MM.1S (cell line): ENCODE measurements at regions not wholly inside any gene's neighbourhood (a gene's known extent, or its start where the extent isn't known, plus 50 kb on each side); places are given as distances from the start of the nearest gene placed in this dataset.

ENCODE experiments used
- DNase-seq: peaks from one replicate; pipeline ENCODE4 v3.0.0-alpha.2; 2015
- H2AFZ ChIP-seq: fragments of 300-600 bp; sonication (generic); 2 replicates; pipeline ENCODE4 v1.6.0; 2016; ENCODE audit warnings: antibody characterized with exemption, low read length
- H3F3A ChIP-seq: fragments of 300-600 bp; sonication (generic); 2 replicates; pipeline ENCODE4 v1.6.1; 2016; ENCODE audit warnings: mild to moderate bottlenecking, antibody characterized with exemption, low read length, moderate library complexity, mixed read lengths; ENCODE audit not compliant: insufficient read depth
- H3K27ac ChIP-seq: fragments of 300-600 bp; sonication (generic); 2 replicates; pipeline ENCODE4 v1.5.1; 2016; ENCODE audit warnings: mild to moderate bottlenecking, low read length
- H3K27me3 ChIP-seq: fragments of 300-600 bp; sonication (generic); replicated peaks from 2 replicates; pipeline ENCODE4 v1.6.0; 2016; ENCODE audit warnings: low read length; ENCODE audit not compliant: insufficient read depth
- H3K36me3 ChIP-seq: fragments of 300-600 bp; sonication (generic); replicated peaks from 2 replicates; pipeline ENCODE4 v1.6.1; 2016; ENCODE audit warnings: mild to moderate bottlenecking, low read length, mixed read lengths; ENCODE audit not compliant: insufficient read depth
- H3K4me1 ChIP-seq: fragments of 300-600 bp; sonication (generic); 2 replicates; pipeline ENCODE4 v1.6.1; 2016; ENCODE audit warnings: low read length, mixed read lengths
- H3K4me2 ChIP-seq: fragments of 300-600 bp; sonication (generic); 2 replicates; pipeline ENCODE4 v1.6.0; 2016; ENCODE audit warnings: low read depth, low read length
- H3K4me3 ChIP-seq: fragments of 300-600 bp; sonication (generic); 2 replicates; pipeline ENCODE4 v1.5.1; 2016; ENCODE audit warnings: low read length, mixed read lengths
- H3K79me2 ChIP-seq: fragments of 300-600 bp; sonication (generic); 2 replicates; pipeline ENCODE4 v1.6.1; 2016; ENCODE audit warnings: mixed run types, low read length, mixed read lengths
- H3K9ac ChIP-seq: fragments of 300-600 bp; sonication (generic); 2 replicates; pipeline ENCODE4 v1.6.1; 2016; ENCODE audit warnings: low read length, mixed read lengths
- H3K9me2 ChIP-seq: fragments of 300-600 bp; sonication (generic); replicated peaks from 2 replicates; pipeline ENCODE4 v1.6.1; 2016; ENCODE audit warnings: mild to moderate bottlenecking, low read length, mixed read lengths; ENCODE audit not compliant: insufficient read depth
- H3K9me3 ChIP-seq: fragments of 300-600 bp; sonication (generic); replicated peaks from 2 replicates; pipeline ENCODE4 v1.6.1; 2016; ENCODE audit warnings: mild to moderate bottlenecking, low read length, mixed read lengths; ENCODE audit not compliant: insufficient read depth
- H4K20me1 ChIP-seq: fragments of 300-600 bp; sonication (generic); 2 replicates; pipeline ENCODE4 v1.6.1; 2016; ENCODE audit warnings: mild to moderate bottlenecking, low read length, moderate library complexity, mixed read lengths; ENCODE audit not compliant: insufficient read depth
- EZH2 ChIP-seq: fragments of 300-600 bp; sonication (generic); optimal IDR thresholded peaks from 2 replicates; pipeline ENCODE3; 2017; ENCODE audit warnings: low read depth, mild to moderate bottlenecking, antibody characterized with exemption, low read length, mixed read lengths
- EZH2phosphoT487 ChIP-seq: fragments of 300-600 bp; sonication (generic); IDR thresholded peaks from 2 replicates; pipeline ENCODE4 v1.6.1; 2018; ENCODE audit warnings: antibody characterized with exemption, low read length
- TF ChIP-seq, protein P1 (sequence below): fragments of 300-600 bp; sonication (generic); IDR thresholded peaks from 2 replicates; pipeline ENCODE4 v1.5.1; 2016; ENCODE audit warnings: antibody characterized with exemption, low read length, mixed read lengths

DNA sequence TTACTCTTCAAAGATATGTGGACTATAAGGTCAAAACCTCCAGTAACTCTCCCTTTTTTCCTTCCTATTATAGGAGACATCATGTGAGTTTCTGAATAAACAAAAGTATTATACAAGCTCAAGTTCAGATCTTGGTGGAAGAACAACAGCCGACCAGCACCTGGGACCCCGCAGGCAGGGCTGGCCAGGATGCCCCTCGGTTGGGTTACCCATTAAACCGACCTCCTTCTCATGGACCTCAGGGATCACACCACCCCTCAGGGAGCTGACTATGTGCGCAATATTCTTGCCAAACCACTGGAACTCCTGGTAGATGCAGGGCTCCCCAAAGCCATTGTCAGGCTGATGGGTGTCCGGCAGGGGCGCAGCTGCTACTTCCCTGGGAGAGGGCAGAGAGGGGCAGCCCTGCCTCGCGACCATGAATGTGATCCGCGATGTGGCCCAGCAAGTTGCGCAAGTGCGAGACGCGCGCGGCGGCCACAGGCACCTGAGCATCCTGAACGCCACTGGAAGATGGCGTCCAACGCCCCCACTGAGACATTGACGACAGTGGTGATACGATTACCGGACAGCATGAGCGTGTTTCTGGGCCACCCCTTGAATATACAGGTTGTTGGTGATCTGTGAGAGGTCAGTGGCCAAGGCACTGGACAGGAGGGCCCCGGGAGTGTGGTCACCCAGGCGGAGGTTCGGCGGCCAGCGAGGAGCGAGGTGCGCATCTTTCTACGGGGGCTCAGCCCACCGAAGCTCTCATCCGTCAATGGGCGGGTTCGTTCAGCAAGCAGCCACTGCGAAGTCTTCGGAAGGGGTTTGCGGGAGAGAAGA lies 161.3 kb downstream of the IPMK start:
- no peak overlapping the region for H3K4me3 ChIP-seq
- H3K9ac ChIP-seq = no peak overlapping the region
- no peaks in the 10 kb centered on the region for H3F3A ChIP-seq
- TF ChIP-seq, protein P1, sequence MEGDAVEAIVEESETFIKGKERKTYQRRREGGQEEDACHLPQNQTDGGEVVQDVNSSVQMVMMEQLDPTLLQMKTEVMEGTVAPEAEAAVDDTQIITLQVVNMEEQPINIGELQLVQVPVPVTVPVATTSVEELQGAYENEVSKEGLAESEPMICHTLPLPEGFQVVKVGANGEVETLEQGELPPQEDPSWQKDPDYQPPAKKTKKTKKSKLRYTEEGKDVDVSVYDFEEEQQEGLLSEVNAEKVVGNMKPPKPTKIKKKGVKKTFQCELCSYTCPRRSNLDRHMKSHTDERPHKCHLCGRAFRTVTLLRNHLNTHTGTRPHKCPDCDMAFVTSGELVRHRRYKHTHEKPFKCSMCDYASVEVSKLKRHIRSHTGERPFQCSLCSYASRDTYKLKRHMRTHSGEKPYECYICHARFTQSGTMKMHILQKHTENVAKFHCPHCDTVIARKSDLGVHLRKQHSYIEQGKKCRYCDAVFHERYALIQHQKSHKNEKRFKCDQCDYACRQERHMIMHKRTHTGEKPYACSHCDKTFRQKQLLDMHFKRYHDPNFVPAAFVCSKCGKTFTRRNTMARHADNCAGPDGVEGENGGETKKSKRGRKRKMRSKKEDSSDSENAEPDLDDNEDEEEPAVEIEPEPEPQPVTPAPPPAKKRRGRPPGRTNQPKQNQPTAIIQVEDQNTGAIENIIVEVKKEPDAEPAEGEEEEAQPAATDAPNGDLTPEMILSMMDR = no peak
- TF ChIP-seq EZH2 (no peak), EZH2phosphoT487 (no peak)
- DNase-seq = no peak
- no peak overlapping the region for H3K4me2 ChIP-seq
- H3K36me3 ChIP-seq = no peaks in the 10 kb centered on the region
- H3K27me3 ChIP-seq = no peaks in the 10 kb centered on the region
- H3K79me2 ChIP-seq = no peaks in the 10 kb centered on the region
- no peaks in the 10 kb centered on the region for H3K9me3 ChIP-seq
- no peak overlapping the region for H3K27ac ChIP-seq
- H4K20me1 ChIP-seq = no peaks in the 10 kb centered on the region
- H3K9me2 ChIP-seq = no peaks in the 10 kb centered on the region
- no peak overlapping the region for H2AFZ ChIP-seq
- no peaks in the 10 kb centered on the region for H3K4me1 ChIP-seq

DNA sequence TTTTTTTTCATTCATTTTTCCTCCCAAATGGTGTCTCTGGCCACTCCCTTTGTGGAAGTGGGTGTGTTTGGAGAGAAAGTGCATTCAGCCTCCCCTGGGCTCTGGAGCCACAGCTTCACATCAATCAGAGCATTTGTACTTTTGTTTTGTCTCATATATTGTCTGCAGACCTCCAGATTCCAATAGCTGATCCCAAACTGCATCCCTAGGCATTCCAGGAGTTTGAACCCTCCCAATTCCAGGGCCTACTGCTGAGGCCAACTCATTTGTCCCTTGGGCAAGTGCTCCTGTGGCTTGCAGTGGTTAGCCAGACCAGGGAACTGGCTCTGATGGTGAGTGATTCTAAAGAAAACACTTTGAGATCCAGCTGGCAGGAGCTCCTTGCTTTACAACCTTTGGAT lies 163.3 kb downstream of the IPMK start:
- H2AFZ ChIP-seq = no peak overlapping the region
- H3F3A ChIP-seq = no peaks in the 10 kb centered on the region
- H3K27me3 ChIP-seq = no peaks in the 10 kb centered on the region
- no peak overlapping the region for H3K4me3 ChIP-seq
- no peaks in the 10 kb centered on the region for H3K36me3 ChIP-seq
- no peak overlapping the region for H3K4me2 ChIP-seq
- no peak overlapping the region for H3K27ac ChIP-seq
- no peak overlapping the region for H3K9ac ChIP-seq
- no peaks in the 10 kb centered on the region for H4K20me1 ChIP-seq
- H3K9me3 ChIP-seq = no peaks in the 10 kb centered on the region
- DNase-seq = no peak
- no peaks in the 10 kb centered on the region for H3K79me2 ChIP-seq
- H3K9me2 ChIP-seq = no peaks in the 10 kb centered on the region
- TF ChIP-seq EZH2 (no peak), EZH2phosphoT487 (no peak)
- TF ChIP-seq, protein P1 = no peak
- no peaks in the 10 kb centered on the region for H3K4me1 ChIP-seq

DNA sequence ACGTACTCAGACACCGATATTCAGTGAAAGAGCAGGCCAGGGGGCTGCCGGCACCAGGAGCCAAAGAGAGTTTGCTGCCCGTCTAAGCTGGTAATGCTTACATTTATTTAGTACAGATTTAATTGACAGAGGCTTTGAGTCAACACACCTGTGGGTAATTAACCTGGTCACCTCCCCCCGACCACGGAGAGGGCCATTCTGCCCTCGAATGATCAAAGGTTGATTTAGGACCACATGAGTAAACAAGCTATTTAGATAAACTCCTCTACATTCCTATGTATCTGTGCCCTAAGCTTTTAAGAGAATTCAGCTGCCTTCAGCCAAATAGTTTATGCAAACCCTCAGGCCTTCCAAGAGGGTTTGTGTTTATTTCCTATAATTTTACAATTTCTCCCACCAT lies 164.8 kb downstream of the IPMK start:
- Histone ChIP-seq H3F3A (no peaks in the 10 kb centered on the region), H4K20me1 (no peaks in the 10 kb centered on the region)
- TF ChIP-seq EZH2 (no peak), EZH2phosphoT487 (no peak)
- TF ChIP-seq, protein P1 = no peak

More for the DNA sequence above, 164.8 kb downstream of the IPMK start:
- H3K9me3 ChIP-seq = no peaks in the 10 kb centered on the region
- no peaks in the 10 kb centered on the region for H3K4me1 ChIP-seq
- H3K4me3 ChIP-seq = no peak overlapping the region
- H3K4me2 ChIP-seq = no peak overlapping the region
- H3K27ac ChIP-seq = no peak overlapping the region
- no peaks in the 10 kb centered on the region for H3K36me3 ChIP-seq
- no peak overlapping the region for H2AFZ ChIP-seq
- H3K79me2 ChIP-seq = no peaks in the 10 kb centered on the region
- H3K27me3 ChIP-seq = no peaks in the 10 kb centered on the region
- no peaks in the 10 kb centered on the region for H3K9me2 ChIP-seq
- H3K9ac ChIP-seq = no peak overlapping the region
- no peak for DNase-seq
